Gastroesophageal sphincter (tissue), 3 donors: ENCODE measurements at regions not wholly inside any gene's neighbourhood (a gene's known extent, or its start where the extent isn't known, plus 50 kb on each side); places are given as distances from the start of the nearest gene placed in this dataset.

Experiments used
- CTCF ChIP-seq, 4 experiments: fragments of 200-600 bp in 2 of 4; fragments of 450-650 bp in 2 of 4; sonication (generic) in 1 of 4; IDR thresholded peaks; one replicate each; pipeline ENCODE4 v1.5.1; 2017 to 2019; ENCODE audit warnings: antibody characterized with exemption in 4 of 4, mild to moderate bottlenecking in 2 of 4, moderate library complexity in 2 of 4
- POLR2A ChIP-seq, 2 donors: fragments of 450-650 bp; IDR thresholded peaks; one replicate each; pipeline ENCODE4 v1.6.1; 2017; ENCODE audit warnings: antibody characterized with exemption in 2 of 2, mild to moderate bottlenecking in 2 of 2, moderate library complexity in 1 of 2

- TF ChIP-seq CTCF (IDR thresholded peaks at IDR 0.05), result no peak
- TF ChIP-seq POLR2A (IDR thresholded peaks at IDR 0.05), result no peak
Observed at GRCh38 chr1:187631381-187631675, 802.6 kb downstream of the PLA2G4A start.
